Ascending aorta (tissue), 2 donors: ENCODE measurements at regions not wholly inside any gene's neighbourhood (a gene's known extent, or its start where the extent isn't known, plus 50 kb on each side); places are given as distances from the start of the nearest gene placed in this dataset.
"Not testable (repeated sequence)": the region's sequence is repeated elsewhere in the genome, so short reads cannot be mapped to it uniquely, and the experiment has no call there.

ENCODE experiments used
- DNase-seq, 2 donors: peaks; one replicate each; pipeline ENCODE4 v3.0.0-alpha.2; 2019; ENCODE audit warnings: low spot score in 2 of 2
- H3K27ac ChIP-seq, 2 donors: fragments of 200-600 bp; sonication (generic); one replicate each; pipeline ENCODE4 v1.5.1; 2016 to 2017; ENCODE audit warnings: mild to moderate bottlenecking in 1 of 2
- H3K27me3 ChIP-seq: fragments of 200-600 bp; sonication (generic); one replicate; pipeline ENCODE4 v1.5.1; 2017
- H3K36me3 ChIP-seq, 2 donors: fragments of 200-600 bp; sonication (generic); one replicate each; pipeline ENCODE4 v1.5.1; 2016
- H3K4me1 ChIP-seq, 2 donors: fragments of 200-600 bp; sonication (generic); one replicate each; pipeline ENCODE4 v1.5.1; 2016 to 2017; ENCODE audit warnings: mild to moderate bottlenecking in 1 of 2
- H3K4me3 ChIP-seq, 2 donors: fragments of 200-600 bp; sonication (generic); one replicate each; pipeline ENCODE4 v1.5.1; 2016 to 2017; ENCODE audit warnings: mild to moderate bottlenecking in 1 of 2
- H3K9me3 ChIP-seq, 2 donors: fragments of 200-600 bp; sonication (generic); one replicate each; pipeline ENCODE4 v1.5.1; 2016
- CTCF ChIP-seq, 3 experiments: fragments of 200-600 bp in 2 of 3; fragments of 450-650 bp in 1 of 3; sonication (generic) in 2 of 3; IDR thresholded peaks; one replicate each; pipeline ENCODE4 v1.5.1; 2016 to 2019; ENCODE audit warnings: antibody characterized with exemption in 3 of 3, mild to moderate bottlenecking in 1 of 3, moderate library complexity in 1 of 3
- intact Hi-C: fragments of 100-400 bp; cut with DNase I; formaldehyde crosslinking; loops from one replicate; pipeline ENCODE4 v1.15.1; 2023

DNA sequence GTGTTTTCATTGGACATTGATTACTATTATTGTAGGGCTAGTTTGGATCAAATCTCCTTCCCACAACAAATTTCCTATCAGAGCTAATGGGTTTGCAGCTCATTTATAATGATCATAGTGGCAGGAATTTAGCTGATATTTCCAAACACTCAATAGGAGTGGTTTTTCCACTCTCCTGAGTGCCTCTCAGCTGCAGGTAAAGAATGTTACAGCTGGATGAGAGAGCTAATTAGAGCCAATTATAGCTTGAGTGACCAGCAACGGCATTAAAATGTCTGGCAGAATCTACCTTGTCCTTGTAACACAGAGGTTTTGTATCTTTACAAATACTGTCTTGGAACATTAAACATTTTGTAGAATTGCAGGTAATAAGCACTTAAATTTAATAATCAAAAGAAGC is 602.8 kb upstream of the EPHA5 start:
- no peaks in the 10 kb centered on the region for H3K27me3 ChIP-seq
- no peaks in the 10 kb centered on the region for H3K4me1 ChIP-seq
- DNase-seq, result no peak
- H3K4me3 ChIP-seq, result no peak overlapping the region
- TF ChIP-seq CTCF (IDR thresholded peaks at IDR 0.05), result no peak
- no peaks in the 10 kb centered on the region for H3K36me3 ChIP-seq
- H3K9me3 ChIP-seq, result no peaks in the 10 kb centered on the region
- no peak overlapping the region for H3K27ac ChIP-seq
- intact Hi-C loops, result no loop called here

- H3K4me3 ChIP-seq, H3K9me3 ChIP-seq, intact Hi-C loops, H3K27ac ChIP-seq, H3K36me3 ChIP-seq, H3K4me1 ChIP-seq, DNase-seq, H3K27me3 ChIP-seq: not testable (repeated sequence)
These were observed 600.1 kb upstream of the EPHA5 start for GRCh38 chr4:66270356-66270755.

DNA sequence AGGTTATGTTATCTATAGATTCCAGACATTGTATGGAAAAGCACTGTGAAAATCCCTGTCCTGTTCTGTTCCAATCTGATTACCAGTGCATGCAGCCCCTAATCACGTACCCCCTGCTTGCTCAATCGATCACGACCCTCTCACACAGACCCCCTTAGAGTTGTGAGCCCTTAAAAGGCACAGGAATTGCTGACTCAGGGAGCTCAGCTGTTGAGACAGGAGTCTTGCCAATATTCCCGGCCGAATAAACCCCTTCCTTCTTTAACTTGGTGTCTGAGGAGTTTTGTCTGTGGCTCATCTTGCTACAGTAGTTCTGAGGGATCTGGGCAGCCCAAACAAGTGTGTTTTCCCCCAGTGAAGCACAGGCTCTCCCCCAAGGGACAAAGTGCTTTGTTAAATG is 596.3 kb upstream of the EPHA5 start:
- intact Hi-C loops, H3K4me3 ChIP-seq, H3K27me3 ChIP-seq, H3K9me3 ChIP-seq, H3K27ac ChIP-seq, H3K36me3 ChIP-seq, H3K4me1 ChIP-seq, DNase-seq: not testable (repeated sequence)

DNA sequence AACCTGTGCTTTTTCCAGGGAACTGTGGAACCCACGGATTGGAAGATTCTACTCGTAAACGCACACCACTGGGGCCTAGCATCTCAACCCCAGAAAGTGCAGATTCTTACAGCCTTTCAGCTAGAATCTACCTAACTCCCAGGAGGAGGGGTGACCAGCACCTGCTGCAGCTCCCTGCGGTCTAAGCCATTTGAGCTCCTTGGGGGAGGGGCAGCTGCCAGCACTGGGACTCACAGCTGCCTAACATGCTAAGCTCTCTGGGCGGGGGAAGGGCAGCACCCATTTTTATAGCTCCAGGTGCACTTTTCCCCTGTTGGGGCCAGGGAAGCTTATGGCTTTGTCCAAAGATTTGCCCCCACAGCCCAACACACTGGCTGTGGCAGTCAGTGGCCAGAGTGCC is 595.7 kb upstream of the EPHA5 start:
- Histone ChIP-seq H3K4me3 (no peak overlapping the region), H3K27ac (no peak overlapping the region)
- no peak for TF ChIP-seq CTCF (IDR thresholded peaks at IDR 0.05)

DNA sequence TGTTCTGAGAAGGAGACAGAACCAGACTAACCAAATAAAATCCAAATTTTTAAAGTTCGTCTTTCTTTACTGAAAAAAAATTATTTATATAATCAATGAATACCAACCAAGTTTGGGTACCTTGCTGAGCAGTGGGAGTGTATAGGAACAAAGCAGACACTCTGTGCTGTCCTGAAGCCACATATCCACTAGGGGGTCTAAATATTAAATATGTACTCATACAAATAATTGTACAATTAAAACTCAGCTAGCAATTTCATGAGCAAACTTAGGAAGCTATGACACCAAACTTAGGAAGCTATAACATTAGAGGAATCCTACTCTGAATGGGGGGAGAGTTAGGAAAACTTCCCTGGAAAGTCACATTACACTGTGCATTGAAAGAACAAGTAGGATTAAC is 582.0 kb upstream of the EPHA5 start:
- Histone ChIP-seq H3K36me3 (no peaks in the 10 kb centered on the region), H3K9me3 (no peaks in the 10 kb centered on the region), H3K27ac (no peak overlapping the region), H3K4me3 (no peak overlapping the region), H3K4me1 (no peaks in the 10 kb centered on the region), H3K27me3 (no peaks in the 10 kb centered on the region)
- no peak for TF ChIP-seq CTCF (IDR thresholded peaks at IDR 0.05)
- no peak for DNase-seq
- intact Hi-C loops, result no loop called here

More for the DNA sequence above, 595.7 kb upstream of the EPHA5 start:
- DNase-seq, result no peak
- intact Hi-C loops, result no loop called here
- no peaks in the 10 kb centered on the region for H3K9me3 ChIP-seq
- no peaks in the 10 kb centered on the region for H3K27me3 ChIP-seq
- H3K4me1 ChIP-seq, result no peaks in the 10 kb centered on the region
- H3K36me3 ChIP-seq, result no peaks in the 10 kb centered on the region

DNA sequence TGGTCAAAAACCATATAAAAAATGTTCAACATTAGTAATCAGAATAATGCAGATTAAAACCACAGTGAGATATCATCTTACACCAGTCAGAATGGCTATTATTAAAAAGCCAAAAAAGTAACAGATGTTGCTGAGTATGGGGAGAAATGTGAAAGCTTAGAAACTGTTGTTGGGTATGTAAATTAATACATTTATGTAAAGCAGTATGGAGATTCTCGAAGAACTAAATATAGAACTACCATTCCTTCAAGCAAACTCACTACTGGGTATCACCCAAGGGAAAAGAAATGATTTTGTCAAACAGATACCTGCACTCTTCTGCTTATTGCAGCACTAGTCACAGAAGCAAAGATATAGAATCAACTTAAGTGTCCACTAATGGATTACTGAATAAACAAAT is 576.4 kb upstream of the EPHA5 start:
- TF ChIP-seq CTCF (IDR thresholded peaks at IDR 0.05), result no peak
- H3K9me3 ChIP-seq, result no peaks in the 10 kb centered on the region
- no peaks in the 10 kb centered on the region for H3K4me1 ChIP-seq
- H3K36me3 ChIP-seq, result no peaks in the 10 kb centered on the region
- no peaks in the 10 kb centered on the region for H3K27me3 ChIP-seq
- intact Hi-C loops, result no loop called here
- H3K27ac ChIP-seq, result no peak overlapping the region
- no peak overlapping the region for H3K4me3 ChIP-seq
- DNase-seq, result no peak

GRCh38 chr4:66235876-66236275 is 565.6 kb upstream of the EPHA5 start:
- Histone ChIP-seq H3K27ac (no peak overlapping the region), H3K36me3 (no peaks in the 10 kb centered on the region), H3K27me3 (no peaks in the 10 kb centered on the region), H3K4me1 (no peaks in the 10 kb centered on the region), H3K9me3 (no peaks in the 10 kb centered on the region), H3K4me3 (no peak overlapping the region)
- no peak for TF ChIP-seq CTCF (IDR thresholded peaks at IDR 0.05)
- DNase-seq, result no peak
- intact Hi-C loops, result no loop called here
